GM12874 (cell line): ENCODE measurements at regions not wholly inside any gene's neighbourhood (a gene's known extent, or its start where the extent isn't known, plus 50 kb on each side); places are given as distances from the start of the nearest gene placed in this dataset.

Source experiments
- CTCF ChIP-seq: IDR thresholded peaks from 2 replicates; pipeline ENCODE4 v1.5.1; 2011; ENCODE audit warnings: low read depth, mild to moderate bottlenecking, control low read depth, low read length, moderate library complexity; ENCODE audit not compliant: insufficient read depth

GRCh38 chr6:23601811-23602345 is 524.1 kb upstream of the NRSN1 start:
- no peak for TF ChIP-seq CTCF

GRCh38 chr6:23608931-23609435 is 517.0 kb upstream of the NRSN1 start:
- no peak for TF ChIP-seq CTCF

GRCh38 chr6:23611776-23612381 is 514.1 kb upstream of the NRSN1 start:
- no peak for TF ChIP-seq CTCF

- no peak for TF ChIP-seq CTCF
Measured at GRCh38 chr6:23618366-23618765, 507.6 kb upstream of the NRSN1 start.

GRCh38 chr6:23620911-23621401 is 505.1 kb upstream of the NRSN1 start:
- no peak for TF ChIP-seq CTCF

- no peak for TF ChIP-seq CTCF
Measured at GRCh38 chr6:23630726-23631635, 495.0 kb upstream of the NRSN1 start.

GRCh38 chr6:23633996-23634395 is 492.0 kb upstream of the NRSN1 start:
- no peak for TF ChIP-seq CTCF
